HG03025 (cell line): ENCODE measurements at regions not wholly inside any gene's neighbourhood (a gene's known extent, or its start where the extent isn't known, plus 50 kb on each side); places are given as distances from the start of the nearest gene placed in this dataset.
A peak's percentile ranks its signal among the peaks of the same experiment; 100 is the strongest.
"Not testable (repeated sequence)": the region's sequence is repeated elsewhere in the genome, so short reads cannot be mapped to it uniquely, and the experiment has no call there.

Experiments used
- ATAC-seq: cut with Tn5 transposase; IDR thresholded peaks from one replicate; pipeline ENCODE4 v1.9.1; 2021; ENCODE audit warnings: mild to moderate bottlenecking, moderate library complexity; ENCODE audit not compliant: unreplicated experiment, low FRiP score

DNA sequence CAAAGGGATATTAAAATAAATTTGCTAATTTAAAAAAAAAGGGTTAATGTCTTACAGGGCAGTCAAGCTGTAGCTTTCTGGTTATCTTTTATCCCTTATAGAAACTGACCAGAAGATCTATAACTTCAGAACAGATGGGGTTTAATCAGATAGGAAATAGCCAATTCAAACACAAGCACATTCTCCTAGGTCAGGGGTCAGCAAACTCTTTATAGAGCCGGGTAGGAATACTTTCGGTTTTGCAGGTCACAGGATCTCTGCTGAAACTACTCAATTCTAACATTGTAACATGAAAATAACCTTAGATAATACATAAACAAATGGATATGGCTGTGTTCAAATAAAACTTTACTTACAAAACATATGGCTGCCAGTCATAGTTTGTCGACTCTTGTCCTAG, 479.8 kb downstream of the ADRA2A start:
- ATAC-seq = no peak

DNA sequence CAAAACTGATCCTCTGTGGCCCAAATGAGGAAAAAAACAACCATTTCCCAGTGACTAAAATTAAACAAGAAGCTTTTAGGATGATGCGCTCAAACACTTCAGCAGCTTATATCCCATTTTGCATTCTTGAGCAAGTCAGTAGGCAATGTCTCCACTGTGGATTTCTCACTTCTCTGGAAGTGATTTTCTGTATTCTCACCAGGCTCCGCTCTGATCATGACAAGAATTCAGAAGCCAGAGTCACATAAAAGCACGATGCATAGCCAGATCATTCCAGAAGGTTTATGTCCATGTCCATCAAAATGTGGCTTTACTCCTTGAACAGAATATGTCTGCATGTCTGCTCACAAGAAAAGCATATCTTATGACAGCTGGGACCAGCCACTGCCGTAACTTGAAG, 481.4 kb downstream of the ADRA2A start:
- ATAC-seq = no peak

DNA sequence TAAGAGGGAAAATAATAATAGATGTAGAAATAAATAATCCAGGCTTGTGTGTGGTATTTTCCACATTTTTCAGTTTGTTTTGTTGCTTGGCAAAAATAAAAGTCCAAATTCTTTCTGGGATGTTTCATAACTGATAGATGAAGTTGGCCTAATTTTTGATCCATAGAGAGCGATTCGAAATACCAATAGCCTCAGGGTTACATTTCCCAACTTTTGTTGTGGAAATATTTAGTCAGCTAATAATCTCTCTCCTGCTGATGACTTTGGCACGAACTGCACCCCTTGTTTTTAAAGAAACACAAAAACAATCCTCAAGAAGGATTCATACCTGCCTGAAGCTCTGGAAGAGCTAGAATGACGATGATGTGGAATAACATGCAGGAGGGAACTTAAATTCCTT, 483.2 kb downstream of the ADRA2A start:
- ATAC-seq = no peak

DNA sequence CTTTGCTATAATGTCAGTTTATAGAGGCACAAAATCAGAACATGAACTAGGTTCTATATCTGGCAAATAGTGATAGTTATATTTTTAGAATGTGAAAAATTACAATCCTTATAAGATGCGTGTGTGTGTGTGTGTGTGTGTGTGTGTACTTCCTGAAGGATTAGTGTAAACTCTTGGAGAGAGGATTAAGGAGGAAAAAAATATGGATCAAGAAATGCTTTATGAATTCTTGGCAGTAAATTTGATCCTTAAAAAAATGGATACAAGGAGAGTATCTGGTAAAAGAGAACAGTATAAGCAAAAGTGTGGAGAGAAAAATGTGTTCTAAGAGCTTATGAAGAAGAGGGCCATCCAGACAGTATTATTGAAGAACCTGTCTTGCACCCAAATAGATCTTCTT, 484.3 kb downstream of the ADRA2A start:
- ATAC-seq = no peak

DNA sequence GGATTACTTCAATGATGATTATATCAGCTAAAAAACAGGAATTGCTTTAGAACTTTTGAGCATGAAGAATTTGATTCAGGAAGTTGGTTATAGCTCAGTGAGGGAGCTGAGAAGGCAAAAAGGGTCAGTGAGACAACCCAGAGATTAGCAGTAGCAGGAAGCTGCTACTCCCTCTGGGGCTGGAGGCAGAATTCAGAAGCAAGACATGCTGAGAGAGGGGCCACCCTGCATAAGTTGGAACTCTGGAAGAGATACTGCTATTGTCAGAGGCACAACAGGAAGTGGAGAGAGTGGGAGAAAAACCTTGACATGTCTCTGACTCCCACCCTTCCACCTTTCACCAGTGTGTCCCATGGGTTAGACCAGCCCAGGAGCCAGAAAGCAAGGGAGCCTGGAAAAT, 488.7 kb downstream of the ADRA2A start:
- ATAC-seq = no peak

DNA sequence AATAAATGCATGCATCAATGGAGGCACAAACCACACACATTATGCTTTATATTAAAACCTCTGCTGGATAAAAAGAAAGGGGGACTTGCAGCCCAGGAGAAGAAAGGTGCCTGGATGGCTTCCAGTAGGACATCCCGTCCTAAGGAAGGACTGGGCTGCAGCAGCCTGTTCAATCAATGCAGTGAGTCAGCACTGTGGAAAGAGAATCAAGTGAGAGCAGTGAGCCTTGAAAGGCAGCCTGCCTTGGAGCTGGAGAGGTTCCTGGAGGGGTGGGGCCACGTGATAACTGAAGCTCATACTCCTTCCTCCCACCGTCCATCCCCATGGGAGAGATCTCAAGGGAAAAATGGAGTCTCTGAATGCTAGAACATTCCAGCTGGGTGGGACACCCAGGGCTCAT, 501.2 kb downstream of the ADRA2A start:
- ATAC-seq = no peak

DNA sequence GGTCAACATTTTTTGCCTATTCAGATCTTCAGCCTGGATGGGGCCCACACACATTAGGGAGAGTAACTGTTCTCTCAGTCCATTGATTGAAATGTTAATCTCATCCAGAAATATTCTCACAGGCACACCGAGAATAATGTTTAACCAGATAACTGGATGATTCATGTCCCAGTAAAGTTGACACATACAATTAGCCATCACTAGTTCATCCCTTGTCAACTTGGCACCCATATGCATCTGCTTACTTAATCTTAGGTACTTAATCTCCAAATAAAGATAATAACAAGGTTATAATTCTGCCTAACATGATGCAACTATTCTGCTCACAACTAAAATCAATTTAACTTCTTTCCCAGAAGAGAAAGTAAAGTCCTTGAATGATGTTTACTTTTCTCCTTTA, 502.6 kb downstream of the ADRA2A start:
- no peak for ATAC-seq

DNA sequence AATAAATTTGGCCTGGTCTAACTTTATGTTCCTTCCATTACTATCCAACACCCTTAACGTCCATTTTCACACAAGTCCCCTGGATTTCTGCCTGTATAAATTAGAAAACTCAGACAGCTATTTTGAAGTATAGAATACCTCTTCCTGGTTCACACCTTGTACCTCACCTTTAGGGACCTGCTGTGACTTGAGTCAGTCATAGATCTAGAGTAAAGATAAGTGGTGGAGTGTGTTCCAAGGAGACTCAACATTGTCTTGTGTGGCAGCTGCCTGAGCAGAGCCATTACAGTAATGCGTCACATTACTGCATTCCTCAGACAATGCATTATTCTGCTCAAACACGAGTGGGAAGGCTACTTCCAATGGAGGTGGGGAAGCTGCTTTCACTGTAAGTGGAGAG, 513.9 kb downstream of the ADRA2A start:
- ATAC-seq = no peak

DNA sequence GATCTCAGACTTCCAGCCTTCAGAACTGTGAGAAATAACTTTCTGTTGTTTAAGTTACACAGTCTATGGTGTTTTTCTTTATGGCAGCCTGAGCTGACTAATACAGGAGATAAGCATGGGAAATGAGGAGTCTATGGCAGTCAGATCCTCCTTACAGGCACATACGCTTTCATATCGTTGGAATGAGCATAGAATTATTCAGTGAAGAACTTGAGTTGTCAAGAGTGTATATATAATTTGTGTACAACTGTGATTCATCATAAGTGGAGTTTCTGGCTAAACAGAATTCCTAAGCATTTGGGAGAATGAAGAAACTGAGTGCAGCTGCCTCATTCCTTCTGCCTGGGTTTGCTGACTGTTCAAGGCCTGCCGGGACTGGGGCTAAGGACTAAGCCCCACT, 516.7 kb downstream of the ADRA2A start:
- ATAC-seq = no peak

DNA sequence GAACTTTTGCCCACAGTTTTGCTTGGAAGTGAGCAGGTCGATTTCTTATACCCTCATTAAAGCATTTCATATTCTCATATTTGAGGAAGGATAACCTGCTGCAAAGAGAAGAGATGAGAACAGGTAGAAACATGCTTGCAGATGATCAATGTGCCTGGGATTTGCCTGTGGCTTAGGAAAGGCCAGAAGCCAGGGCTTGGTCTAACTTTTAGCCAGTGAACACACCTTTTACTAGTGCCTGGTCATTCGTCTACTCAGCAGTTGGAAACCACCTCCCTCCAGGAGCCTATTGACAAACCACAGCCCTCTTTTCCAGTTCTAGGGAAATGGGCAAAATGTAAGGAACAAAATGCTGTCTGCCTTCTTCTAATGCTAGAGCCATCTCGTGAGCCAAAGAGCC, 518.3 kb downstream of the ADRA2A start:
- no peak for ATAC-seq

DNA sequence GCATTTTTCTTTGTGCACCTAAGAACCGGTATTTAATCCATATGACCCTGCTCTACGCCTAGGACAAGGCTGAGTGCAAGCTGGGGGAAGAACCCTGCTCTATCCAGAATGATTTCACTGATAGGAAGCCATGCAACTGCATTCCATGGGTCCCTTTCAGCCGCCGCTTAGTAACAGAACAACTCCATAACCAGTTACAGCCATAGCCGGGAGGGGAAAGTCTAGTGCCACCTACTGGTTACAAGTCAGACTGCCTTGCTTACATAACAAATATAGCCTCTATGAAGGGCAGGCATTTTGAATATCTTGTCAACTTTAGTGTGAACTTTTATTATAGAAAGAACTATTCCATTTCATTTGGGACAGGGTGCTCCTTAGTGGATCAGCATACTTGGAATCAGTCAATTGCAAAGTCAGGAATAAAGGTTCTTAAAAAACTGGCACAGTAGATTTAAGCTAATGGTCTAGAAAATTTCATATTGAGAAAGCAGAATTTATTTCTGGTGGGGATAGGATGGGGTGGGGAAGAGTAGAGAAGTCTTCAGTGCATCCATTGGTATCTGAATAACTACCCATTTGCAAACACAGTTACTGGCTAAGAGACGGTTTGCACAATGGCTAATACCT, 521.7 kb downstream of the ADRA2A start:
- peak; percentile 94 for ATAC-seq

DNA sequence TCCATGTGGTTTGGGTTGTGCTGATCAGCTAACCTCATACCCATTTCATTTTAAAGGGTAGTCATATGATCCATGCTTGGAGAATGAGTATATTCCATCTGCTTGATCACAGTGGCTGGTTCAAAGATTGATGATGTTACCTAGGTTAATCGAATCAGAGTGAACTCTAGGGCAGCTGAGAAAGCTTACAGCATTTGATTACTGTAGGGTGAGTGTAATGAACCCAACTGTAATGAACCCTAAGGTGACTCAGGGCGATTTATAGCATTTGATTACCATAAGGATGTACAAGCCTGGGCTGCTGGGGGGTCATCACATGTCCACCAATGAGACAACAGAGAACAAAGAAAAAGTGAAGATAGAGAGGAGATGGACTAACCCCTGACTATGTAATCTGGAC, 523.1 kb downstream of the ADRA2A start:
- ATAC-seq = no peak

DNA sequence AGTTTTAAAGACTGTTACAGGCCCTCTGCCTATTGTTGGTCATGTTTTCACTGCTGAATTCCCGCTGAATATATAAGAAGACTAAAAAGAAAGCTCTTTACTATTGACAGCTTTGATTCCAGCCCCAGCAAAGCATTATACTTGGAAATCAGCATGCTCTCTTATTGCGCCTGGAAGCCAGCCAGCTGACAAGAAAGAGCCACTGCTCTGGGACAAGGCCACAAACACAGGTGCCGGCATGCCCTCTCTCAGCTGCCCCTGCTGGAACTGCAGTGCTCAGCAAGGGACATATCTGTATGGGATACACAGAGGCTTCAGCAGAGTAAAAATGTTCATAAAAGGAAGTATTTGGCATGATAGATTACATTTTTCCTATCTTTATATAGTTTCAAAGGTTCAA, 523.9 kb downstream of the ADRA2A start:
- no peak for ATAC-seq

DNA sequence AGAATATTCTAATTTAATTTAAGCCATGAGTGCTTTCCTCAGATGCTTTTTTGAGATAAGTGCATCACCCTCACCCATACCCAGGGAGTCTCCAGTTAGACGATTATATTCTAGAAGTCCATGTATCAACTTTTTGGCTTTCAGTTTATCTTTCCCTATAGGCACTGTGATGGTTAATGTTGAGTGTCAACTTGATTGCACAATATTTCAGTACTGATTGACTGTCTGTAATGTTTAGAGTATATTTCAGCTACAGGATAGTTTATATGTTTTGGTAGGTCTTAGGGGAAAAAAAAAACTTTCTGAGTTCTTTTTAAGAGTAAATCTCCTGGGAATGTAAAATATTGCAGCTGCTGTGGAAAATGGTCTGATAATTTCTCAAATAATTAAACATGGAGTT, 535.4 kb downstream of the ADRA2A start:
- ATAC-seq = no peak

DNA sequence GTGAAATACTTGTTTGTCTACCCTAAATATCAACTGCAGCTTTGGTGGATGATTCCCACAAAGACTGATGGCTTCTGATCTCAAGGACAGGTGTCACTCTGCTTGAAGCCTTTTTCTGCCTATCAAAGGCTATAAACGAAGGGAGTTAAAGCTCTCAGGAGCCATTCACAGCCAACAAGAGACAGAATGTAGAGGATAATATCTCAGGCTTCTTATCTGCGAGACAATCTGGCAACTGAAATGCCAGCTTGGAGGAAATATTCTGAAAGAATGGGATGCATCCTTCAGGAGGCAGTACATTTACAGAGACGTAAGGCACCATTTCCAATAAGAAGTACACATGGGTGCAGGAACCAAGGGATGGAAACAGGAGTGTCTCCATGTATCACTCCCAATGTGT, 549.4 kb downstream of the GPAM start:
- no peak for ATAC-seq

DNA sequence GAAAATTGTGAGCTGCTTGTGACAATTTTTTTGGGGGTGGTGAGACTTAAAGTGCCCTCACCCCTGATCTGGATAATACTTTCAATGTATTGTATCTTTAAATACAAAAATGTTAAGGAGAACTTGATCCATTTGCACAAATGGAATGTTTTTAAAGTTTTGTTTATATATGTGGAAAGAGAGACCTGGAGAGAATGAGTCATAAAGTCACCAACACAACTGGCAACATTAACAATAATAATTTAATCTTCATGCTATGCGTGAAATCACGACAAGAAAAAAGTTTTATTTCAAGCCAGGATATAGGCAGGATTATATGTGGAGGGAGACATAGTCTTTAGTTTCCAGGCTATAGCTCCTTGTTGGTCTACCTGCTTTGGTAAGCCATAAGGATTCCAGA, 537.5 kb downstream of the GPAM start:
- no peak for ATAC-seq

DNA sequence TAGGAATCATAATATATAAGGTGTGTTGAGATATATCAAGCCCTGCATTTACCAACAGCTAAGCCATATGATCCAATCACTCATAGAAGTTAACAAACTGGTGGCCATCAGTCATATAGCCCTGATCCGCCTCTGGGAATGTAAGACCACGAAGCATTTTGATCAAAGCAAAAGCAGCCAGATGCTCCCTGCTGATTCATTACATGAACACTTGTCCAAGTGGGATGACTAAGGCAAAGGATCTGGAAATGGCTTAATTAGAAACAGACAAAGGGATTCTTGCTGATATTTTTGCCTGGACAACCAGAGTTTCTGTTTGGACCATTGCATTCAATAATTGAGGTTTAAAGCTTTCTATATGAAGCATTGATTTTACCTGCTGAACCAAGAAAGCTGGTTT, 535.5 kb downstream of the GPAM start:
- no peak for ATAC-seq

DNA sequence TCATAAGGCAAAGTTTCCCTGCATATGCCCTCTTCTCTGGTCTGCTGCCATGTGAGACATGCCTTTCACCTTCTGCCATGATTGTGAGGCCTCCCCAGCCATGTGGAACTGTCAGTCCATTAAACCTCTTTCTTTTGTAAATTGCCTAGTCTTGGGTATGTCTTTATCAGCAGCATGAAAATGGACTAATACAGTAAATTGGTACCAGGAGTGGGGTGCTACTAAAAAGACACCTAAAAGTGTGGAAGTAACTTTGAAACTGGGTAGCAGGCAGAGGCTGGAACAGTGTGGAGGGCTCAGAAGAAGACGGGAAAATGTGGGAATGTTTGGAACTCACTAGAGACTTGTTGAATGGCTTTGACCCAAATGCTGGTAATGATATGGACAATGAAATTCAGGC, 534.5 kb downstream of the GPAM start:
- ATAC-seq = not testable (repeated sequence)

DNA sequence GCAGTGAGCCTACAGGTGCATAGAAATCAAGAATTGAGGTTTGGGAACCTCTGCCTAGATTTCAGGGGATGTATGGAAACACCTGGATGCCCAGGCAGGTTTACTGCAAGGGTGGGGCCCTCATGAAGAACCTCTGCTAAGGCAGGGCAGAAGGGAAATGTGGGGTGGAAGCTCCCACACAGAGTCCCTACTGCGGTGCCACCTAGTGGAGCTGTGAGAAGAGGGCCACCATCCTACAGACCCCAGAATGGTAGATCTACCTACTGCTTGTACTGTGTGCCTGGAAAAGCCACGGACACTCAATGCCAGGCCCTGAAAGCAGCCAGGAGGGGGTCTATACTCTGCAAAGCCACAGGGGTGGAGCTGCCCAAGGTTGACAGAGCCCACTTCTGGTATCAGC, 533.5 kb downstream of the GPAM start:
- ATAC-seq = no peak

DNA sequence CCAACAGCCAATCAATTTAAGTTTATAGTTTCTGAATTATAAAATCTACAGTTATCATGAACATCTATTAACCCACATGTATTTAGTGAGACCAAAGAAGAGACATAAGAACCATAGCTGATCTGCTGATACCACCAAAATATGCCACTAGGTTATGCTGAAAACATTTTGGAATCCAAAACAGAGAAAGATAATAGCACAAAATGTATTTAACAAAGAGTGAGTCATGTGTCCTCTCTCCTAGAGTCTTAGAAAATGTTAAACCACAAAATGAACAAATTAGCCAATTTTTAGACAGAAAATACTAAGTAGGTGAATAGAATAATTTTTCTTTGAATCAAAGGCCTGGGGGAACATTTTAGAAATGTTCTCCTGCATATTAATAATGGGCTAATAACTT, 527.5 kb downstream of the GPAM start:
- ATAC-seq = no peak

DNA sequence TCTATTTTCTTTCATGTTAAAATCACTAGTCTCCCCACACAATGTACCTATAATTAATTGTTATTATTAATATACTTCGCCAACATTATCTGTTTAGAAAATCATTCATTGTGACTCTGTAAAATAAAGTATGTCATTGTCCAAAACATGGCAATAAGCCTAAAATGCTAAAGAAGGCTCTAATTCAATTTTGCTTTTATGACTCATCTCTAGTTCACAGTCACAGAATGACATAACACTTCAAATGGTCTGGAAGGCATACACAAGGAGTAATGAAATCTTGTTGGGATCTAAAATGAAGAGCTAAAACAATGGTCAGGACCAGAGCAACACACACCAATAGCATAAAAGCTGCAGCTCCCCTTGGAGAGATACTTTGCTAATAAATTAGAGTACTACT, 505.8 kb downstream of the GPAM start:
- no peak for ATAC-seq

DNA sequence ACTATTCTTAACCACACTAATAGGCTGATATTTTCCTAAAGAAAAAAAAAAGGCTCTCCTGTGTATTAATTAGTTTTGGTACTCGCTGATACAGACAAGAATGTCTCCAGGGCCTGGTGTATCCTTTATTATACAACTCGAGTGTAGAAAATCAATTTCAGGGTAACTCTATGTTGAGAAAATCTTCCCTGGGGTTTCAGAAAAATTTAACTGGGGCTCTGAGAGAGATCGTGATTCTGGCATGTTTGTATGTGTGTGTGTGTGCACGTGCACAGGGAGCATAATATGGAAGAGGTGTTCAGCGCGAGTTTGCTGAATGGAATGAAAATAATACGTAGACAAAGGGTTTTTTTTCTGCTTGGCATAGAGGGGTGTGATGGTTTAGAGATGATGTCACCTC, 496.8 kb downstream of the GPAM start:
- no peak for ATAC-seq

DNA sequence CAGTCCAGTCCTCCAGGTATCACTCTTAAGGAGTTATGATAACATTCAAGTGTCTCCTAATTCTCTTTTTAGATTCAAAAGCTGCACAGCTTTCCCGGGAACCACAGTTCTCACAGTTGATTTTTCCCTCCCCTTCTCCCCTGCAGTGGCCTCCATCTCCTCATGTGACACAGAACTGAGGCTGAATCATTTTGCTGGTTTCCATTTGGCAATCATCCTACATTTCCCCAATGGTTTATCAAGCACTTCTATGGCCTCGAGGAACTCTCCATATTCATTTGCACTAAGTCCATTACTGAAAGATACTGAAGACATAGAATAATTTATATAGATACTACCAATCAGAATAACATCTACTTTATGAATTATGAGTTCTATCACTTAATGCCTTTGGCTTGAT, 484.9 kb downstream of the GPAM start:
- ATAC-seq = no peak
